BJ (cell line): ENCODE measurements at regions not wholly inside any gene's neighbourhood (a gene's known extent, or its start where the extent isn't known, plus 50 kb on each side); places are given as distances from the start of the nearest gene placed in this dataset.

Source experiments
- CTCF ChIA-PET: fragments of 350-600 bp; formaldehyde crosslinking; extraction: SDS; loops from one replicate; lab custom pipeline; 2021; ENCODE audit warnings: antibody characterized with exemption, inconsistent platforms; lab: Yijun Ruan, JAX
- POLR2A ChIA-PET: fragments of 300-600 bp; sonication (Branson Sonifier 250); formaldehyde crosslinking; extraction: SDS; loops from one replicate; lab custom pipeline; 2021; ENCODE audit warnings: antibody characterized with exemption; lab: Charles Lee
- DNase-seq: peaks from one replicate; pipeline ENCODE4 v3.0.0-alpha.2; 2011; ENCODE audit warnings: low read depth
- H3K27me3 ChIP-seq: 2 replicates; pipeline ENCODE4 v1.6.0; 2011; ENCODE audit warnings: low read length; ENCODE audit not compliant: control insufficient read depth, insufficient read depth
- H3K36me3 ChIP-seq: 2 replicates; pipeline ENCODE4 v1.5.1; 2011; ENCODE audit warnings: low read length; ENCODE audit not compliant: control insufficient read depth, insufficient read depth
- H3K4me3 ChIP-seq: 2 replicates; pipeline ENCODE4 v1.5.1; 2011; ENCODE audit warnings: low read depth, mild to moderate bottlenecking, control low read depth, low read length
- CTCF ChIP-seq: IDR thresholded peaks from 2 replicates; pipeline ENCODE4 v1.5.1; 2011; ENCODE audit warnings: low read depth, mild to moderate bottlenecking, control low read depth, inconsistent platforms, low read length, moderate library complexity; ENCODE audit not compliant: insufficient read depth

GRCh38 chr15:70226337-70226980 is 128.7 kb upstream of the TLE3 start:
- TF ChIP-seq CTCF: no peak
- H3K27me3 ChIP-seq: peaks cover 6% of the 10 kb centered on the region
- POLR2A ChIA-PET: no interaction called here
- H3K4me3 ChIP-seq: no peak overlapping the region
- H3K36me3 ChIP-seq: no peaks in the 10 kb centered on the region
- no peak for DNase-seq
- CTCF ChIA-PET: no interaction called here

GRCh38 chr15:70225416-70225815 is 127.7 kb upstream of the TLE3 start:
- Histone ChIP-seq H3K4me3 (no peak overlapping the region), H3K27me3 (peaks cover 6% of the 10 kb centered on the region), H3K36me3 (no peaks in the 10 kb centered on the region)
- DNase-seq: no peak
- no peak for TF ChIP-seq CTCF
- CTCF ChIA-PET: no interaction called here
- POLR2A ChIA-PET: interaction anchor here (0.6 kb wide), 1 partner anchor 177 kb away, joined by 3 read pairs; no protein-coding TSS in a partner anchor

DNA sequence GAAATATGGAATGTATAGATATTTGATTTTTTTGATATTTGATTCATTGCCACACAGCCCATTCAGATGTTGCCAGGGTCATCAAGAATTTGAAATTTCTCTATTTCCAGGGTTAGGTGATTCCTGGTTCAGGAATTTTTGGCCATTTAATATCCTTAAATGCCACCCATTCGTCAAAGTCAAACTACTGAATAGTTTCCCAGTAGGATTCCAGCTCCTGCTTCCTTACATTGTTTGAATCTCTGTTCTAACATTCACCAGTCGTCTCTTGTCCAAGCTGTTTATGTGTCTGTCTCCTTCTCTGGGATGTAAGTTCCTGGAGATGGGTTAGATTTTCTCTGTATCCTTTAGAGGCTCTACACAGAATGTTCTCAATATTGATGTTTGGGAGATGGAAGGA is 124.9 kb upstream of the TLE3 start:
- POLR2A ChIA-PET: interaction anchor here (0.8 kb wide), 1 partner anchor 12 kb away, joined by 4 read pairs; no protein-coding TSS in a partner anchor
- CTCF ChIA-PET: no interaction called here

DNA sequence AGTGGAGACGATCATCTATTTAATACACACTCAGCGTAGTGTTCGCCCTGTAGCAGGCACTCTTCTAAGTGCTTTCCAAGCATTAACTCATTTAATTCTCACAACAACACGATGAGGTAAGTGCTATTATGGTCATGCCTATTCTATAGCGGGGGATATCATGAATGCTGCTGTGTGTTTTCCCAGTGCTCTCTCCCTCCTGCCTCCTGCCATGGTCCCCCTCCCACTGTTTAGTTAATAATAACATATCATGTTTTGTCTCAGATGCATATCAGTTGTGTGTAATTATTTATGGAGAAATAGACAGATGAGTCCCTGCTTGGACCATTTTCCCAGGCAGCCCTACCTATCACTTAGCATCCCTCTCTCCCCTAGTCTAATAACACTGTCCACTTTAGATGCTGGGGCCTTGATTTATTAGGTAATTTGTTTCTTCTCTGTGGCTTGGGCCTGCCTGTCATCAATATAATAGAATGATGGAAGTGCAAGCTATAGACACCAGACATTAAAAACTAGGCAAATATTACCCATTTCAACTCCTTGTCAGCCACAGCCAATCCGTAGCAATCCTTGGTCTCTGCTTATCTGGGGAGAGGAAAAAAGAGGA is 122.9 kb upstream of the TLE3 start:
- no peak for DNase-seq
- Histone ChIP-seq H3K36me3 (no peaks in the 10 kb centered on the region), H3K4me3 (no peak overlapping the region), H3K27me3 (peaks cover 10% of the 10 kb centered on the region)
- TF ChIP-seq CTCF: no peak
- CTCF ChIA-PET: no interaction called here
- POLR2A ChIA-PET: no interaction called here

More for the DNA sequence above, 124.9 kb upstream of the TLE3 start:
- Histone ChIP-seq H3K36me3 (no peaks in the 10 kb centered on the region), H3K4me3 (no peak overlapping the region), H3K27me3 (peaks cover 12% of the 10 kb centered on the region)
- no peak for DNase-seq
- TF ChIP-seq CTCF: no peak

GRCh38 chr15:70219966-70220365 is 122.2 kb upstream of the TLE3 start:
- Histone ChIP-seq H3K36me3 (no peaks in the 10 kb centered on the region), H3K27me3 (peaks cover 7% of the 10 kb centered on the region), H3K4me3 (no peak overlapping the region)
- ChIA-PET POLR2A (no interaction called here), CTCF (no interaction called here)
- DNase-seq: no peak
- no peak for TF ChIP-seq CTCF
